ENCODE measurements at regions not wholly inside any gene's neighbourhood (a gene's known extent, or its start where the extent isn't known, plus 50 kb on each side); places are given as distances from the start of the nearest gene placed in this dataset.

- no peak for TF ChIP-seq CTCF (IDR thresholded peaks at IDR 0.05; ENCODE audit: borderline replicate concordance)
- H3K27me3 ChIP-seq (ENCODE audit: low read depth) = no peaks in the 10 kb centered on the region
- no peaks in the 10 kb centered on the region for H3K9me3 ChIP-seq (replicated peaks)
- no peak for DNase-seq
- no peaks in the 10 kb centered on the region for H3K4me1 ChIP-seq
- intact Hi-C loops (cut with micrococcal nuclease) = no loop called here
- no peaks in the 10 kb centered on the region for H3K36me3 ChIP-seq
- H3K4me3 ChIP-seq = no peak overlapping the region
- H3K27ac ChIP-seq (replicated peaks) = no peak overlapping the region
These were observed 59.0 kb upstream of the ATP2B4 start for GRCh38 chr1:203567596-203567995.

- no peaks in the 10 kb centered on the region for H3K27me3 ChIP-seq (ENCODE audit: low read depth)
- intact Hi-C loops (cut with micrococcal nuclease) = no loop called here
- H3K9me3 ChIP-seq (replicated peaks) = no peaks in the 10 kb centered on the region
- no peak overlapping the region for H3K27ac ChIP-seq (replicated peaks)
- no peaks in the 10 kb centered on the region for H3K4me1 ChIP-seq
- no peak overlapping the region for H3K4me3 ChIP-seq
- DNase-seq = no peak
- no peak for TF ChIP-seq CTCF (IDR thresholded peaks at IDR 0.05; ENCODE audit: borderline replicate concordance)
- H3K36me3 ChIP-seq = no peaks in the 10 kb centered on the region
These were observed 56.9 kb upstream of the ATP2B4 start for GRCh38 chr1:203569490-203570318.

- no peak for DNase-seq
- no peak overlapping the region for H3K27ac ChIP-seq (replicated peaks)
- no peaks in the 10 kb centered on the region for H3K4me1 ChIP-seq
- H3K4me3 ChIP-seq = no peak overlapping the region
- H3K9me3 ChIP-seq (replicated peaks) = no peaks in the 10 kb centered on the region
- intact Hi-C loops (cut with micrococcal nuclease) = no loop called here
- no peak for TF ChIP-seq CTCF (IDR thresholded peaks at IDR 0.05; ENCODE audit: borderline replicate concordance)
- no peaks in the 10 kb centered on the region for H3K27me3 ChIP-seq (ENCODE audit: low read depth)
- H3K36me3 ChIP-seq = no peaks in the 10 kb centered on the region
These were observed 55.8 kb upstream of the ATP2B4 start for GRCh38 chr1:203570805-203571204.

GRCh38 chr1:203571661-203572060 lies 55.0 kb upstream of the ATP2B4 start:
- H3K4me3 ChIP-seq = no peak overlapping the region
- H3K9me3 ChIP-seq (replicated peaks) = no peaks in the 10 kb centered on the region
- no peaks in the 10 kb centered on the region for H3K36me3 ChIP-seq
- TF ChIP-seq CTCF (IDR thresholded peaks at IDR 0.05; ENCODE audit: borderline replicate concordance) = no peak
- H3K27ac ChIP-seq (replicated peaks) = no peak overlapping the region
- DNase-seq = no peak
- intact Hi-C loops (cut with micrococcal nuclease) = no loop called here
- H3K4me1 ChIP-seq = no peaks in the 10 kb centered on the region
- H3K27me3 ChIP-seq (ENCODE audit: low read depth) = no peaks in the 10 kb centered on the region

GRCh38 chr1:203572134-203572625 lies 54.5 kb upstream of the ATP2B4 start:
- Histone ChIP-seq H3K27ac (replicated peaks) (no peak overlapping the region), H3K36me3 (no peaks in the 10 kb centered on the region), H3K9me3 (replicated peaks) (no peaks in the 10 kb centered on the region), H3K27me3 (ENCODE audit: low read depth) (no peaks in the 10 kb centered on the region), H3K4me3 (no peak overlapping the region), H3K4me1 (no peaks in the 10 kb centered on the region)
- no peak for DNase-seq
- no peak for TF ChIP-seq CTCF (IDR thresholded peaks at IDR 0.05; ENCODE audit: borderline replicate concordance)
- intact Hi-C loops (cut with micrococcal nuclease) = no loop called here

All from left ventricle myocardium inferior (tissue), 1 donor.